CD14-positive monocyte (primary cell): ENCODE measurements at regions not wholly inside any gene's neighbourhood (a gene's known extent, or its start where the extent isn't known, plus 50 kb on each side); places are given as distances from the start of the nearest gene placed in this dataset.
A peak's percentile ranks its signal among the peaks of the same experiment; 100 is the strongest.

Experiments used
- DNase-seq, 3 donors: peaks; one replicate each; pipeline ENCODE4 v3.0.0-alpha.2; 2011 to 2022
- H2AFZ ChIP-seq: 2 replicates; pipeline ENCODE4 v1.6.0; 2012; ENCODE audit warnings: mild to moderate bottlenecking, low read depth, low read length, inconsistent platforms; ENCODE audit not compliant: insufficient read depth, poor library complexity, severe bottlenecking
- H3K27ac ChIP-seq, 2 donors: 1 replicate in 1 of 2; 2 replicates in 1 of 2; pipeline ENCODE4 v1.5.1; 2012 to 2013; ENCODE audit warnings: low read length in 2 of 2, control low read depth in 1 of 2, inconsistent platforms in 1 of 2, low read depth in 1 of 2, mild to moderate bottlenecking in 1 of 2
- H3K27me3 ChIP-seq, 2 donors: one replicate each; pipeline versions ENCODE4 v1.6.0 to v1.6.1; 2011 to 2013; ENCODE audit warnings: low read length in 2 of 2; ENCODE audit not compliant: control insufficient read depth in 2 of 2, insufficient read depth in 2 of 2
- H3K36me3 ChIP-seq, 2 donors: replicated peaks in 1 of 2; 1 replicate in 1 of 2; 2 replicates in 1 of 2; pipeline versions ENCODE4 v1.5.1 to v1.6.1; 2012 to 2013; ENCODE audit warnings: low read length in 2 of 2, control low read depth in 1 of 2, inconsistent platforms in 1 of 2, mild to moderate bottlenecking in 1 of 2; ENCODE audit not compliant: insufficient read depth in 2 of 2, control insufficient read depth in 1 of 2
- H3K4me1 ChIP-seq, 2 donors: 1 replicate in 1 of 2; 2 replicates in 1 of 2; pipeline versions ENCODE4 v1.5.1 to v1.6.1; 2012 to 2013; ENCODE audit warnings: low read length in 2 of 2, control low read depth in 1 of 2, inconsistent platforms in 1 of 2, mild to moderate bottlenecking in 1 of 2, moderate library complexity in 1 of 2; ENCODE audit not compliant: insufficient read depth in 2 of 2, control insufficient read depth in 1 of 2
- H3K4me2 ChIP-seq: replicated peaks from 2 replicates; pipeline ENCODE3; 2012; ENCODE audit warnings: low read length, moderate library complexity, mild to moderate bottlenecking; ENCODE audit not compliant: poor library complexity, severe bottlenecking; ENCODE audit errors: extremely low read depth
- H3K4me3 ChIP-seq, 3 experiments: fragments of 200-600 bp in 1 of 3; sonication (generic) in 1 of 3; replicated peaks in 1 of 3; 1 replicate in 2 of 3; 2 replicates in 1 of 3; pipeline ENCODE4 v1.5.1; 2011 to 2013; ENCODE audit warnings: low read length in 3 of 3, mild to moderate bottlenecking in 3 of 3, control low read depth in 2 of 3, low read depth in 2 of 3, inconsistent platforms in 1 of 3, moderate library complexity in 1 of 3
- H3K79me2 ChIP-seq: 2 replicates; pipeline ENCODE4 v1.6.0; 2012; ENCODE audit warnings: mild to moderate bottlenecking, control low read depth, inconsistent platforms, low read length, moderate library complexity; ENCODE audit not compliant: insufficient read depth
- H3K9ac ChIP-seq: 2 replicates; pipeline ENCODE4 v1.6.0; 2017; ENCODE audit warnings: low read length, mild to moderate bottlenecking; ENCODE audit not compliant: insufficient read depth, poor library complexity, severe bottlenecking
- H3K9me3 ChIP-seq, 2 donors: replicated peaks in 1 of 2; 1 replicate in 1 of 2; 2 replicates in 1 of 2; pipeline versions ENCODE4 v1.5.1 to v1.6.1; 2012 to 2013; ENCODE audit warnings: low read length in 2 of 2, control low read depth in 1 of 2; ENCODE audit not compliant: control insufficient read depth in 1 of 2, insufficient read depth in 1 of 2
- H4K20me1 ChIP-seq: 2 replicates; pipeline ENCODE4 v1.6.0; 2012; ENCODE audit warnings: mild to moderate bottlenecking, low read length, control low read depth, moderate library complexity; ENCODE audit not compliant: insufficient read depth
- H3K27ac Mint-ChIP-seq, 7 donors: one replicate each; pipeline ENCODE4 v1.8.0; 2020; ENCODE audit warnings: mild to moderate bottlenecking in 7 of 7, mixed read lengths in 7 of 7, moderate library complexity in 6 of 7, inconsistent platforms in 2 of 7
- H3K27me3 Mint-ChIP-seq, 3 donors: one replicate each; pipeline ENCODE4 v1.8.0; 2021 to 2022; ENCODE audit warnings: low read depth in 3 of 3, mild to moderate bottlenecking in 3 of 3, mixed read lengths in 3 of 3, moderate library complexity in 3 of 3, inconsistent platforms in 1 of 3
- H3K36me3 Mint-ChIP-seq, 2 donors: one replicate each; pipeline ENCODE4 v1.8.0; 2020; ENCODE audit warnings: mixed read lengths in 2 of 2, inconsistent platforms in 1 of 2, mild to moderate bottlenecking in 1 of 2
- H3K4me1 Mint-ChIP-seq: one replicate; pipeline ENCODE4 v1.8.0; 2020; ENCODE audit warnings: mild to moderate bottlenecking, mixed read lengths
- H3K4me3 Mint-ChIP-seq, 2 donors: one replicate each; pipeline ENCODE4 v1.8.0; 2020; ENCODE audit warnings: mild to moderate bottlenecking in 2 of 2, mixed read lengths in 2 of 2, moderate library complexity in 1 of 2
- H3K9me3 Mint-ChIP-seq, 7 donors: one replicate each; pipeline ENCODE4 v1.8.0; 2020 to 2022; ENCODE audit warnings: mixed read lengths in 7 of 7, mild to moderate bottlenecking in 6 of 7, moderate library complexity in 6 of 7, inconsistent platforms in 2 of 7
- WGBS: methylation state at CpG from one replicate; pipeline ENCODE4 v1.1.5; 2013; ENCODE audit warnings: missing lambda C conversion rate; ENCODE audit not compliant: insufficient coverage; 5-methylcytosine and 5-hydroxymethylcytosine counted together
- intact Hi-C, 2 donors: fragments of 100-400 bp; cut with micrococcal nuclease; formaldehyde crosslinking; loops; one replicate each; pipeline versions ENCODE4 v1.15.0 to v1.15.1; 2023
- TF ChIP-seq, protein P1 (sequence below): fragments of 200-600 bp; IDR thresholded peaks from one replicate; pipeline ENCODE4 v1.8.0; 2022; ENCODE audit warnings: antibody characterized with exemption, mild to moderate bottlenecking

DNA sequence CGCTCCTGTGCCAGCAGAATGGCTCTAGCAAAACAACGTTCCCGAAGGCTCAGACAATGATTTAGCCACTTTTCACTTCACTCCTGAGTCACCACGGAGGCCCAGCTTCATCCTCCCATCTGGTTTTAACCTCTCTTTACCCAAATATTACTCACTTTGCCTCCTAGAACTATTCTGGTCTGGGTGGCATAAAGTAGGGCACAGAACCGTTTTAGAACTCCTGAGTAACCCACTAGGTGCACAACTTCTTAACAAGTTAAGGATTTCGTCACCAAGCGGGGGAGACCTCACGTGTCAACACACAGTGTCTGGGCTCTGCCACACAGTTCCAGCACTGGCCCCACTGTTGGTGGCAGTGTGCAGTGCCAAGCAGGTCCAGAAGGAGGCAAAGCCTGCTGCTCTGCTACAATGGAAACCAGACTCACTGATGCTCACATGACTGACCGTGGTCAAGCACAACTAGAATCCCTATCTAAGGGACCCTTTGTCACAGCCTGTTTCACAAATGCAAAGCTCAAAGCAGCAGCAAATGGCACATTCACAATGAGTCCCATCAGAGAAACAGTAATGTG lies 121.7 kb downstream of the SIPA1L2 start:
- WGBS, result 74% methylated on average over 8 of the region's 9 CpGs
- H3K36me3 Mint-ChIP-seq, result peaks cover 0 to 3% of the 10 kb centered on the region in 2 donors

DNA sequence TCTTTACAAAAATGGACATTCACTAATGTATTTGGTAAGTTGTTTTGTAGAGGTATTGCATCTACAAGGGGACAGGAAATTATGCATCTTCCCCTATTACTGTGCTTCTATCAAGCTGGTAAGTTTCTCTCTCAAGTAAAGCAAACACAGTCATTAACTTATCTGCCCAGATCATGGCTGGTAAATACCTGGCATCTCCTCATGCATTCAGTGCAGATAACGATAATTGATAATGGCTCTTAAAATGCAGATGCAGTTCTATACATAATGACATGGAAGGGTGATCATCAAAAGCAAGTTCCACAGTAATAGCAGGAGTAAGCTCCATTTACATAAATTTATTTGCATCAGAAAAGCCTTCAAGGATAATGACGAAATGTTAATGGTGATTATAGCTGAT lies 122.4 kb downstream of the SIPA1L2 start:
- H3K36me3 Mint-ChIP-seq, result peaks cover 0 to 2% of the 10 kb centered on the region in 2 donors
- no peak for DNase-seq
- WGBS, result no CpG with 5 or more reads among the region's 2 CpGs
- Histone ChIP-seq H3K4me1 (peaks cover 0 to 6% of the 10 kb centered on the region in 2 donors), H4K20me1 (no peaks in the 10 kb centered on the region), H3K9me3 (no peaks in the 10 kb centered on the region), H3K36me3 (no peaks in the 10 kb centered on the region), H3K27me3 (no peaks in the 10 kb centered on the region), H3K4me2 (no peak overlapping the region), H3K27ac (no peak overlapping the region), H3K79me2 (no peaks in the 10 kb centered on the region), H3K9ac (no peak overlapping the region), H2AFZ (no peak overlapping the region), H3K4me3 (no peak overlapping the region)
- TF ChIP-seq, protein P1, sequence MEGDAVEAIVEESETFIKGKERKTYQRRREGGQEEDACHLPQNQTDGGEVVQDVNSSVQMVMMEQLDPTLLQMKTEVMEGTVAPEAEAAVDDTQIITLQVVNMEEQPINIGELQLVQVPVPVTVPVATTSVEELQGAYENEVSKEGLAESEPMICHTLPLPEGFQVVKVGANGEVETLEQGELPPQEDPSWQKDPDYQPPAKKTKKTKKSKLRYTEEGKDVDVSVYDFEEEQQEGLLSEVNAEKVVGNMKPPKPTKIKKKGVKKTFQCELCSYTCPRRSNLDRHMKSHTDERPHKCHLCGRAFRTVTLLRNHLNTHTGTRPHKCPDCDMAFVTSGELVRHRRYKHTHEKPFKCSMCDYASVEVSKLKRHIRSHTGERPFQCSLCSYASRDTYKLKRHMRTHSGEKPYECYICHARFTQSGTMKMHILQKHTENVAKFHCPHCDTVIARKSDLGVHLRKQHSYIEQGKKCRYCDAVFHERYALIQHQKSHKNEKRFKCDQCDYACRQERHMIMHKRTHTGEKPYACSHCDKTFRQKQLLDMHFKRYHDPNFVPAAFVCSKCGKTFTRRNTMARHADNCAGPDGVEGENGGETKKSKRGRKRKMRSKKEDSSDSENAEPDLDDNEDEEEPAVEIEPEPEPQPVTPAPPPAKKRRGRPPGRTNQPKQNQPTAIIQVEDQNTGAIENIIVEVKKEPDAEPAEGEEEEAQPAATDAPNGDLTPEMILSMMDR, result no peak
- no peak overlapping the region for H3K27ac Mint-ChIP-seq
- H3K27me3 Mint-ChIP-seq, result no peaks in the 10 kb centered on the region
- intact Hi-C loops, result no loop called here
- peaks cover 0 to 1% (median 0%) of the 10 kb centered on the region in 7 donors for H3K9me3 Mint-ChIP-seq
- no peak overlapping the region for H3K4me3 Mint-ChIP-seq
- peaks cover 30% of the 10 kb centered on the region for H3K4me1 Mint-ChIP-seq

More for the DNA sequence above, 121.7 kb downstream of the SIPA1L2 start:
- Histone ChIP-seq H3K4me1 (peaks cover 0 to 6% of the 10 kb centered on the region in 2 donors), H3K79me2 (no peaks in the 10 kb centered on the region), H3K27ac (no peak overlapping the region), H3K27me3 (no peaks in the 10 kb centered on the region), H3K4me3 (no peak overlapping the region), H2AFZ (no peak overlapping the region), H4K20me1 (no peaks in the 10 kb centered on the region), H3K9ac (no peak overlapping the region), H3K4me2 (no peak overlapping the region), H3K36me3 (no peaks in the 10 kb centered on the region), H3K9me3 (no peaks in the 10 kb centered on the region)
- no peak for DNase-seq
- no peaks in the 10 kb centered on the region for H3K27me3 Mint-ChIP-seq
- H3K27ac Mint-ChIP-seq, result peak overlapping the region in 1 of 7 donors; percentile 54
- H3K4me3 Mint-ChIP-seq, result no peak overlapping the region
- peaks cover 30% of the 10 kb centered on the region for H3K4me1 Mint-ChIP-seq
- intact Hi-C loops, result no loop called here
- H3K9me3 Mint-ChIP-seq, result peaks cover 0 to 1% (median 0%) of the 10 kb centered on the region in 7 donors
- TF ChIP-seq, protein P1, result no peak
